SW 1271 (cell line): ENCODE measurements at regions not wholly inside any gene's neighbourhood (a gene's known extent, or its start where the extent isn't known, plus 50 kb on each side); places are given as distances from the start of the nearest gene placed in this dataset.
"Not testable (repeated sequence)": the region's sequence is repeated elsewhere in the genome, so short reads cannot be mapped to it uniquely, and the experiment has no call there.

Experiments
- DNase-seq, 2 experiments: peaks; one replicate each; lab custom pipeline; 2025; lab: John Stamatoyannopoulos, UW

GRCh38 chr18:42474577-42474976 is 519.5 kb downstream of the PIK3C3 start:
- DNase-seq = no peak

- no peak for DNase-seq
Measured at GRCh38 chr18:42475157-42475556, 520.1 kb downstream of the PIK3C3 start.

- DNase-seq = no peak
Measured at GRCh38 chr18:42477267-42477666, 522.2 kb downstream of the PIK3C3 start.

- no peak for DNase-seq
Measured at GRCh38 chr18:42480441-42480840, 525.4 kb downstream of the PIK3C3 start.

GRCh38 chr18:42484648-42485047 is 529.6 kb downstream of the PIK3C3 start:
- DNase-seq = no peak

- DNase-seq = no peak
Measured at GRCh38 chr18:42486271-42486670, 531.2 kb downstream of the PIK3C3 start.

GRCh38 chr18:42508683-42509296 is 553.8 kb downstream of the PIK3C3 start:
- no peak for DNase-seq

- no peak for DNase-seq
Measured at GRCh38 chr18:42509750-42510415, 554.8 kb downstream of the PIK3C3 start.

GRCh38 chr18:42510540-42510939 is 555.5 kb downstream of the PIK3C3 start:
- DNase-seq = no peak

- no peak for DNase-seq
Measured at GRCh38 chr18:42513441-42513840, 558.4 kb downstream of the PIK3C3 start.

- DNase-seq = no peak
Measured at GRCh38 chr18:42514512-42514911, 559.5 kb downstream of the PIK3C3 start.

GRCh38 chr18:42517896-42518295 is 562.9 kb downstream of the PIK3C3 start:
- DNase-seq = no peak

GRCh38 chr18:42518331-42518730 is 563.3 kb downstream of the PIK3C3 start:
- not testable (repeated sequence) for DNase-seq

GRCh38 chr18:42520138-42520537 is 565.1 kb downstream of the PIK3C3 start:
- DNase-seq = no peak

- no peak for DNase-seq
Measured at GRCh38 chr18:42525905-42526304, 570.9 kb downstream of the PIK3C3 start.

GRCh38 chr18:42527766-42528165 is 572.7 kb downstream of the PIK3C3 start:
- DNase-seq = no peak

- no peak for DNase-seq
Measured at GRCh38 chr18:42530276-42530675, 575.2 kb downstream of the PIK3C3 start.

- no peak for DNase-seq
Measured at GRCh38 chr18:42532119-42532518, 577.1 kb downstream of the PIK3C3 start.

GRCh38 chr18:42533009-42533575 is 578.1 kb downstream of the PIK3C3 start:
- no peak for DNase-seq

GRCh38 chr18:42533616-42534015 is 578.6 kb downstream of the PIK3C3 start:
- DNase-seq = no peak

GRCh38 chr18:42534313-42534712 is 579.3 kb downstream of the PIK3C3 start:
- DNase-seq = no peak

GRCh38 chr18:42536442-42536841 is 579.0 kb downstream of the RIT2 start:
- no peak for DNase-seq

- no peak for DNase-seq
Measured at GRCh38 chr18:42537291-42537690, 578.2 kb downstream of the RIT2 start.

GRCh38 chr18:42544901-42545300 is 570.6 kb downstream of the RIT2 start:
- DNase-seq = no peak
